Memory B cell (primary cell): ENCODE measurements at regions not wholly inside any gene's neighbourhood (a gene's known extent, or its start where the extent isn't known, plus 50 kb on each side); places are given as distances from the start of the nearest gene placed in this dataset.

ENCODE experiments used
- ATAC-seq: fragments of 150-1000 bp; cut with Tn5 transposase; 2 replicates; pipeline ENCODE4 v1.10.0; 2021; ENCODE audit warnings: low read depth, mild to moderate bottlenecking, moderate library complexity
- DNase-seq, 2 donors: peaks; one replicate each; pipeline ENCODE4 v3.0.0; 2022; ENCODE audit warnings: low spot score in 2 of 2
- H3K27ac Mint-ChIP-seq: one replicate; pipeline ENCODE4 v1.8.0; 2022; ENCODE audit warnings: mild to moderate bottlenecking, moderate library complexity, mixed read lengths
- H3K27me3 Mint-ChIP-seq: one replicate; pipeline ENCODE4 v1.8.0; 2022; ENCODE audit warnings: mixed read lengths
- H3K36me3 Mint-ChIP-seq: one replicate; pipeline ENCODE4 v1.8.0; 2022; ENCODE audit warnings: mild to moderate bottlenecking, mixed read lengths
- H3K4me1 Mint-ChIP-seq: one replicate; pipeline ENCODE4 v1.8.0; 2022; ENCODE audit warnings: mixed read lengths
- H3K4me3 Mint-ChIP-seq: one replicate; pipeline ENCODE4 v1.8.0; 2022; ENCODE audit warnings: mild to moderate bottlenecking, moderate library complexity, mixed read lengths
- H3K9me3 Mint-ChIP-seq: one replicate; pipeline ENCODE4 v1.8.0; 2022; ENCODE audit warnings: mixed read lengths

DNA sequence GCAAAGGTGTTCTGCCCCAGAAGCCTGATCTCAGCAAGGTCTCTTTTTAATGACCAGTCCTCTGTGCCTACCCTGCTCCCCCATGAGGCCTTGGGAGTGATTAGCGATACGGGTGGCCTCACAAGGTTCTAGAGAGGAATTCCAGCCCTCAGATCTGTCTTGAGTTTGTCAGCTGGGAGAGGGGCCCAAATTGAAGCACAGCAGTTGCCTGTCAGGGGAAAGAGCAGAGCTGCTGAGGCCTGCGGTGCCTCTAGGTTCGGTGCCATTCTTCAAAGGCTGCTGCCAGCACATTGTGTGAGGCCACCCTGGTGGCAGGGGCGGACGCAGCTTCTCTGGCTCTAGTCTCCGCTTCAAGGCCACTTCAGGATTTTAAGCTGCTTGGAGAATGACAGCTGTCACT, 85.7 kb upstream of the GRIA1 start:
- no peak overlapping the region for H3K27ac Mint-ChIP-seq
- H3K4me3 Mint-ChIP-seq: no peak overlapping the region
- ATAC-seq (no peak), DNase-seq (no peak)
- no peaks in the 10 kb centered on the region for H3K27me3 Mint-ChIP-seq
- no peaks in the 10 kb centered on the region for H3K36me3 Mint-ChIP-seq
- no peaks in the 10 kb centered on the region for H3K4me1 Mint-ChIP-seq
- peaks cover 2% of the 10 kb centered on the region for H3K9me3 Mint-ChIP-seq

DNA sequence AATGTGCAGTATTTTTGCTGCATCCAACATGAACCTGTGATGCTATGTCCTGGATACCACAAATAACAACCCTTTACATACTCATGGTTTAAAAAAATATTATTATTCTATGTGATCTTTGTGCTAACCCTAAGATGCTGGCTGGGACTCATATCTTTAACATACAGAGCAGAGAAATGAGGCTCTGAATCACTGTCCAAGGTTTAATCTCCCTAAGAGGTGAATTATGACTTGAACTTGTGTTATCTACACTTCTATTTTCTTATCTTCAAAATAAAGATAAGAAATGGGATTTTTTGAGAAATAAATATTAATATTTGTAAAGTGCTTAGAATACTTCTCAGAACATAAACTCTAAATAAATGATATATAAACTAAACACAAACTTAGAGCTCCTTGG, 68.8 kb upstream of the GRIA1 start:
- Mint-ChIP-seq H3K4me1 (no peaks in the 10 kb centered on the region), H3K27me3 (no peaks in the 10 kb centered on the region), H3K9me3 (no peaks in the 10 kb centered on the region), H3K4me3 (no peak overlapping the region), H3K27ac (no peak overlapping the region), H3K36me3 (no peaks in the 10 kb centered on the region)
- DNase-seq: no peak
- ATAC-seq: no peak

DNA sequence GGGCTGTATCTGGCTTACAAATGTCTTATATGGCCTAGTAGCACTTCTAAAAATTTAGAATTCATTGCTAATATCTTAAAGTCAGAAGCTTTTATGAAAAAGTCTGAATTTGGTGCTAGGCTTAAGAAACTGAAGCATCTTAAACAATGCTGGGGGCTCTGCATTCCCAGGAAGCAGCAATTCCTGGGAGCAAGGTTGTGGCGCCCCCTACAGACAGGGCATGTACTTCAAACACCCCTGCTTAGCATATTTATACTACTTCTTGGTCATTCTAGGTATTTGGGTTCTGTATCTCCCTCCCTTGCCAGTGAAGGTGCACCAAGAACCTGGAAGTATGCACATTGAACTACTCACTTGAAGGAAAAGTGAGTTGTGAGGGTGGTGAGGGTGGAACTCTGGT, 64.6 kb upstream of the GRIA1 start:
- no peaks in the 10 kb centered on the region for H3K36me3 Mint-ChIP-seq
- DNase-seq (no peak), ATAC-seq (no peak)
- no peaks in the 10 kb centered on the region for H3K9me3 Mint-ChIP-seq
- H3K4me3 Mint-ChIP-seq: no peak overlapping the region
- H3K4me1 Mint-ChIP-seq: no peaks in the 10 kb centered on the region
- H3K27ac Mint-ChIP-seq: no peak overlapping the region
- H3K27me3 Mint-ChIP-seq: no peaks in the 10 kb centered on the region

DNA sequence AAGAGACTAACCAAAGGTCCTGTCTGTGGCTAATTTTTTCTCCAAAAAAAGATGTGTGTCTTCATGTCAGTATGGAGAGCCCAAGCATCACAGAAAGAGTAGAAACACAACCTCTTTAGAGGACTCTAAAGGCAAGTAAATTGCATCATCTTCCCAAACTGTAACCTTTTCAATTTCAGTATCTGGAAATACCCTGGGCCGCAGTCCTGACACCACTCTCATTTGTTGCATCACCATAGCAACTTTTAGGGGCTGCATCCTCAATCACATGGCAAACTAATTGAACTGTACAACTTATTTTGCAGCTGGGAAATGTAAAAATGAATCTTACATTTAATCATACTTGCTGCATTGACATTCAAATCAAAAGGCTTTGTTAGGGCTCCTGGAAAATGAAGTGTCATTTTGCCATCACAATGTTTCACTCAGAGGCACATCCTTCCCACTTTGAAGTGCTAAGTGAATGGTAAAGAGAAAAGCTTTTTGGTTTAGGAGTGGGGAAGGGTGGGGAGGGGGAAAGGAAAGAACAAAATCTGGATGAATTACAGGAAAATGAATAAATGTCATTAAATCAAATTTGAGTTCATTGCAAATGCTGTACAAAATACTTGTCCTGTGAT, 60.6 kb upstream of the GRIA1 start:
- no peak for DNase-seq
- Mint-ChIP-seq H3K9me3 (no peaks in the 10 kb centered on the region), H3K27ac (no peak overlapping the region), H3K36me3 (no peaks in the 10 kb centered on the region), H3K27me3 (no peaks in the 10 kb centered on the region), H3K4me1 (no peaks in the 10 kb centered on the region), H3K4me3 (no peak overlapping the region)
- ATAC-seq: no peak

DNA sequence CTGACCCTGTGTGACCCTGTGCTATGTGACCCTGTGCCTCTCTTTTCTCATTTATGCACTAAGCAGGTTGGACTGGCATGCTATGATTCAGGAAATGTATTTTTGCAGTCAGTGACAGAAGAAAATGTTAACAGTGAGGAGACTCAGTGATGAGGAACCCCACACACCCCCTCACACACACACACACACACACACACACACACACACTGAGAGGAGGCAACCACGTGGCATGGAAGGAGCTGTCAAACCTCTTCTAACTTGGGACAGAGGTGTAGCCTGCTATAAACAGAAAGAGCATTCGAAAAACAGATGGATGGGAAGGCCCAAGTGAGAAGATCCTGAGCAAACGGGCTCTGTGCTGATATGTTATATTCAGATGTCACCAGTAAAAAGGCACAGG, 57.9 kb upstream of the GRIA1 start:
- H3K4me1 Mint-ChIP-seq: no peaks in the 10 kb centered on the region
- no peaks in the 10 kb centered on the region for H3K9me3 Mint-ChIP-seq
- no peak for DNase-seq
- H3K27me3 Mint-ChIP-seq: no peaks in the 10 kb centered on the region
- no peak overlapping the region for H3K4me3 Mint-ChIP-seq
- H3K36me3 Mint-ChIP-seq: no peaks in the 10 kb centered on the region
- no peak overlapping the region for H3K27ac Mint-ChIP-seq
- ATAC-seq: no peak

DNA sequence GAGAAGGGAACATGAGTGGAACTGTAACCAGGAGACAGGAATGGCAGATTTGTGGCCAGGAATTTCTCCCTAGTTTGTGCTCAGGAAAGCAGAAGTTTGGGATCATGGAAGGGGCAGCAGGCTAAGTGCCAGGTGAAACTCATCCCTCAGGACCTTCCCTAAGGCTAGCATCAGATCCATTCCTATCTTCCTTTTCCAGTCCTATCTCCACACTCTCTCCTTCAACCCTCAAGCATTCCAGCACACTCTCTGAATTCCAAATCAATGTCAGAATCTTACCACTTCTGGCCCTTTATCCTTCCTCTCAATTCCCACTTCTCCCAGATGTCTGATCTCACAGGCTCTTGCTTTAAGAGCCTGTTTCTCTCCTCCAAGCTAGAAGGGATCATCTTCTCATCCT, 53.2 kb upstream of the GRIA1 start:
- DNase-seq: no peak
- H3K9me3 Mint-ChIP-seq: no peaks in the 10 kb centered on the region
- no peaks in the 10 kb centered on the region for H3K4me1 Mint-ChIP-seq
- no peaks in the 10 kb centered on the region for H3K27me3 Mint-ChIP-seq
- H3K27ac Mint-ChIP-seq: no peak overlapping the region
- H3K36me3 Mint-ChIP-seq: no peaks in the 10 kb centered on the region
- ATAC-seq: no peak
- no peak overlapping the region for H3K4me3 Mint-ChIP-seq

DNA sequence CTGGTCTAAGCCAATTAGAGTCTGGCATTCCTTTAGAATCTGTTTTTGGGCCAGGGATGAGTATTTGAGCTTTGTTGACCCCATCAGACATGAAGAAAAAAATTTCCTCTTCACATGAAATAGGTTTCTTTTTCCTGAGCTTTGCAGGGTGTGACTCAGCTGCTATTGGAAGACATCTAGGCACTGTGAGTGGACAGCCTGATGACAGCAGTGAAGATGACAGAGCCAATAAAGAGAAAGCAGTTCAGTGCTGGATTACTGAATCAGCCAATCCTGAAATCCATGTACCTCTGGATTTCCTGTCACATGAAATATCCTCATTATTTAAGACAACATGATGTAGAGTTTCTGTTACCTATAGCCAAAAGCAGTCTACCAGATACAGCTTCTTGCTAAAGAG, 51.3 kb upstream of the GRIA1 start:
- Mint-ChIP-seq H3K4me3 (no peak overlapping the region), H3K4me1 (no peaks in the 10 kb centered on the region), H3K9me3 (no peaks in the 10 kb centered on the region), H3K36me3 (no peaks in the 10 kb centered on the region), H3K27me3 (no peaks in the 10 kb centered on the region), H3K27ac (no peak overlapping the region)
- ATAC-seq (no peak), DNase-seq (no peak)
